CD4-positive, alpha-beta memory T cell (primary cell): ENCODE measurements at regions not wholly inside any gene's neighbourhood (a gene's known extent, or its start where the extent isn't known, plus 50 kb on each side); places are given as distances from the start of the nearest gene placed in this dataset. TPM values are rescaled to one million over a fixed set of nuclear protein-coding genes. Genes with fewer than 3 reads are reported as not detected.

ENCODE experiments used
- CTCF ChIA-PET: fragments of 350-600 bp; sonication (Branson Sonifier 250); formaldehyde crosslinking; loops from one replicate; lab custom pipeline; 2021; ENCODE audit warnings: inconsistent platforms; ENCODE audit not compliant: partially characterized antibody; lab: Charles Lee
- POLR2A ChIA-PET: fragments of 350-600 bp; sonication (Branson Sonifier 250); formaldehyde crosslinking; loops from one replicate; lab custom pipeline; 2021; ENCODE audit not compliant: partially characterized antibody; lab: Charles Lee
- DNase-seq, 5 donors: peaks; one replicate each; pipeline versions ENCODE4 v3.0.0 to v3.0.0-alpha.2; 2020 to 2022; ENCODE audit warnings: mixed read lengths in 1 of 5
- H3K27ac ChIP-seq: one replicate; pipeline ENCODE4 v1.7.0; 2013; ENCODE audit warnings: low read depth, low read length
- H3K27me3 ChIP-seq: 2 replicates; pipeline ENCODE4 v1.7.0; 2013; ENCODE audit warnings: mild to moderate bottlenecking, low read length, moderate library complexity; ENCODE audit not compliant: insufficient read depth
- H3K36me3 ChIP-seq: 2 replicates; pipeline ENCODE4 v1.7.0; 2013; ENCODE audit warnings: mild to moderate bottlenecking, low read length, moderate library complexity; ENCODE audit not compliant: insufficient read depth
- H3K4me1 ChIP-seq: 2 replicates; pipeline ENCODE4 v1.7.0; 2013; ENCODE audit warnings: mild to moderate bottlenecking, low read length, moderate library complexity; ENCODE audit not compliant: insufficient read depth
- H3K4me3 ChIP-seq, 2 donors: one replicate each; pipeline ENCODE4 v1.7.0; 2013; ENCODE audit warnings: low read length in 2 of 2, mild to moderate bottlenecking in 1 of 2
- H3K9me3 ChIP-seq, 2 donors: one replicate each; pipeline ENCODE4 v1.7.0; 2013; ENCODE audit warnings: low read length in 2 of 2, control low read depth in 1 of 2; ENCODE audit not compliant: control insufficient read depth in 1 of 2
- H3K27ac Mint-ChIP-seq, 7 donors: one replicate each; pipeline ENCODE4 v1.8.0; 2020 to 2021; ENCODE audit warnings: mixed read lengths in 7 of 7, mild to moderate bottlenecking in 6 of 7, inconsistent platforms in 3 of 7, moderate library complexity in 3 of 7
- H3K27me3 Mint-ChIP-seq, 2 donors: one replicate each; pipeline ENCODE4 v1.8.0; 2020 to 2021; ENCODE audit warnings: mixed read lengths in 2 of 2
- H3K36me3 Mint-ChIP-seq, 2 donors: one replicate each; pipeline ENCODE4 v1.8.0; 2020 to 2021; ENCODE audit warnings: mixed read lengths in 2 of 2, inconsistent platforms in 1 of 2, mild to moderate bottlenecking in 1 of 2
- H3K4me1 Mint-ChIP-seq, 4 donors: one replicate each; pipeline ENCODE4 v1.8.0; 2020 to 2021; ENCODE audit warnings: mixed read lengths in 4 of 4, mild to moderate bottlenecking in 1 of 4
- H3K4me3 Mint-ChIP-seq, 8 donors: one replicate each; pipeline ENCODE4 v1.8.0; 2020 to 2021; ENCODE audit warnings: mixed read lengths in 8 of 8, mild to moderate bottlenecking in 7 of 8, moderate library complexity in 6 of 8, inconsistent platforms in 3 of 8
- H3K9me3 Mint-ChIP-seq, 8 donors: one replicate each; pipeline ENCODE4 v1.8.0; 2020 to 2021; ENCODE audit warnings: mixed read lengths in 8 of 8, mild to moderate bottlenecking in 5 of 8, inconsistent platforms in 3 of 8, moderate library complexity in 1 of 8
- intact Hi-C: fragments of 100-400 bp; cut with micrococcal nuclease; formaldehyde crosslinking; loops from one replicate; pipeline ENCODE4 v1.15.1; 2023
- microRNA-seq: library from miRNA; unstranded; fragments of <30 nt; microRNA quantifications from one replicate; pipeline ENCODE4 v1.2.0, GENCODE V29; 2021; ENCODE audit warnings: borderline replicate concordance, borderline number of aligned reads, borderline microRNAs expressed, mixed read lengths

GRCh38 chr12:24014240-24014639, 64.8 kb upstream of the SOX5 start:
- Mint-ChIP-seq H3K36me3 (no peaks in the 10 kb centered on the region), H3K4me3 (no peak overlapping the region), H3K27ac (no peak overlapping the region), H3K27me3 (no peaks in the 10 kb centered on the region), H3K4me1 (no peaks in the 10 kb centered on the region), H3K9me3 (peaks cover 0 to 12% (median 3%) of the 10 kb centered on the region in 8 donors)
- Histone ChIP-seq H3K27me3 (no peaks in the 10 kb centered on the region), H3K4me3 (no peak overlapping the region), H3K36me3 (no peaks in the 10 kb centered on the region), H3K9me3 (no peaks in the 10 kb centered on the region), H3K27ac (no peak overlapping the region), H3K4me1 (no peaks in the 10 kb centered on the region)
- ChIA-PET POLR2A (no interaction called here), CTCF (no interaction called here)
- DNase-seq: no peak
- intact Hi-C loops: no loop called here

- POLR2A ChIA-PET: no interaction called here
- CTCF ChIA-PET: no interaction called here
- Histone ChIP-seq H3K4me1 (no peaks in the 10 kb centered on the region), H3K9me3 (no peaks in the 10 kb centered on the region), H3K4me3 (no peak overlapping the region), H3K27ac (no peak overlapping the region), H3K36me3 (no peaks in the 10 kb centered on the region), H3K27me3 (no peaks in the 10 kb centered on the region)
- intact Hi-C loops: no loop called here
- H3K4me3 Mint-ChIP-seq: no peak overlapping the region
- H3K27ac Mint-ChIP-seq: no peak overlapping the region
- H3K27me3 Mint-ChIP-seq: no peaks in the 10 kb centered on the region
- DNase-seq: no peak
- H3K4me1 Mint-ChIP-seq: no peaks in the 10 kb centered on the region
- no peaks in the 10 kb centered on the region for H3K36me3 Mint-ChIP-seq
- H3K9me3 Mint-ChIP-seq: peaks cover 0 to 8% (median under 1%) of the 10 kb centered on the region in 8 donors
Measured at GRCh38 chr12:24012528-24012927, 63.1 kb upstream of the SOX5 start.

GRCh38 chr12:24011927-24012507, 62.5 kb upstream of the SOX5 start:
- POLR2A ChIA-PET: no interaction called here
- no peaks in the 10 kb centered on the region for H3K4me1 Mint-ChIP-seq
- no peak for DNase-seq
- Histone ChIP-seq H3K9me3 (no peaks in the 10 kb centered on the region), H3K4me3 (no peak overlapping the region), H3K4me1 (no peaks in the 10 kb centered on the region), H3K27me3 (no peaks in the 10 kb centered on the region), H3K36me3 (no peaks in the 10 kb centered on the region), H3K27ac (no peak overlapping the region)
- no peak overlapping the region for H3K4me3 Mint-ChIP-seq
- CTCF ChIA-PET: no interaction called here
- H3K36me3 Mint-ChIP-seq: no peaks in the 10 kb centered on the region
- H3K27ac Mint-ChIP-seq: no peak overlapping the region
- intact Hi-C loops: no loop called here
- H3K27me3 Mint-ChIP-seq: no peaks in the 10 kb centered on the region
- peaks cover 0 to 8% (median 0%) of the 10 kb centered on the region in 8 donors for H3K9me3 Mint-ChIP-seq

GRCh38 chr12:24008166-24008565, 58.7 kb upstream of the SOX5 start:
- no peaks in the 10 kb centered on the region for H3K36me3 ChIP-seq
- H3K4me1 ChIP-seq: no peaks in the 10 kb centered on the region
- H3K4me1 Mint-ChIP-seq: no peaks in the 10 kb centered on the region
- CTCF ChIA-PET: no interaction called here
- no peaks in the 10 kb centered on the region for H3K9me3 Mint-ChIP-seq
- no peak overlapping the region for H3K4me3 Mint-ChIP-seq
- no peaks in the 10 kb centered on the region for H3K27me3 Mint-ChIP-seq
- no peak overlapping the region for H3K27ac ChIP-seq
- no peak overlapping the region for H3K4me3 ChIP-seq
- no peaks in the 10 kb centered on the region for H3K27me3 ChIP-seq
- H3K9me3 ChIP-seq: no peaks in the 10 kb centered on the region
- POLR2A ChIA-PET: no interaction called here
- intact Hi-C loops: no loop called here
- H3K27ac Mint-ChIP-seq: no peak overlapping the region
- no peak for DNase-seq
- H3K36me3 Mint-ChIP-seq: no peaks in the 10 kb centered on the region

Small RNA genes lying in the stretch of these regions (microRNA-seq; reads per million reads assigned to microRNA genes)
- not detected for gene MIR920
